Spleen (tissue), 7 donors: ENCODE measurements at regions not wholly inside any gene's neighbourhood (a gene's known extent, or its start where the extent isn't known, plus 50 kb on each side); places are given as distances from the start of the nearest gene placed in this dataset.

Experiments
- CTCF ChIP-seq, 11 experiments: fragments of 200-600 bp in 7 of 11; fragments of 450-650 bp in 4 of 11; sonication (generic) in 4 of 11; IDR thresholded peaks in 8 of 11; conservative IDR thresholded peaks in 3 of 11; 1 replicate in 7 of 11; 2 replicates in 4 of 11; pipeline versions ENCODE4 v1.4.0 to v1.8.0; 2016 to 2021; ENCODE audit warnings: antibody characterized with exemption in 11 of 11, inconsistent platforms in 4 of 11, mild to moderate bottlenecking in 1 of 11
- POLR2A ChIP-seq, 3 donors: fragments of 450-650 bp; IDR thresholded peaks; one replicate each; pipeline ENCODE4 v1.5.1; 2017; ENCODE audit warnings: antibody characterized with exemption in 3 of 3, mild to moderate bottlenecking in 1 of 3
- POLR2AphosphoS5 ChIP-seq, 3 donors: sonication (generic); formaldehyde crosslinking; IDR thresholded peaks; one replicate each; pipeline ENCODE4 v1.5.1; 2017; ENCODE audit warnings: antibody characterized with exemption in 3 of 3
- donor health status: DM: no; HTN: no; CAD: no; lungs with moderate emphysema.
- donor health status: DM: no; HTN: no; CAD: no.
- donor health status: DM: no; HTN: no; CAD: no.

DNA sequence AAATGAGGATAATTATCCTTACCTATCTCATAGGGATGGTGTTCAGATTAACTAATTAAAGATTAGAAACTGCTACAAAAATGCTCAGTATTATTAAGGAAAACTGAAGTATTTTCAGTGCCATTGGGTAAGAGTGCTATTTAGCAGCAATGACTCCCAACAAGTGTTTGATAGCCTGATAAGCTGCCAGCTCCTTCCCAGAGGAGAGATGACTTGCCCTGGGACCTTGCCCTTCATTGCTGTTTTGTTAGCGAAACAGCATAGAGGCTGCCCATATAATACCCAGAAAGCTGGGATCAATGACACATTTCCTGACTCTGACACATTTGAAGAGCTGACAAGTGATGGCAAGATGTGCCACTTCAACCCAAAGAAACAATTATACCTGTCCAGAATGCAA lies 592.2 kb downstream of the ADGRL2 start:
- no peak for TF ChIP-seq POLR2A (IDR thresholded peaks at IDR 0.05)
- no peak for TF ChIP-seq CTCF (IDR thresholded peaks at IDR 0.05 in 8 of 11, conservative IDR thresholded peaks at IDR 0.05 in 3 of 11)
- no peak for TF ChIP-seq POLR2AphosphoS5 (IDR thresholded peaks at IDR 0.05)
